DMS 273 (cell line): ENCODE measurements at regions not wholly inside any gene's neighbourhood (a gene's known extent, or its start where the extent isn't known, plus 50 kb on each side); places are given as distances from the start of the nearest gene placed in this dataset.
"Not testable (repeated sequence)": the region's sequence is repeated elsewhere in the genome, so short reads cannot be mapped to it uniquely, and the experiment has no call there.

ENCODE experiments used
- DNase-seq: peaks from one replicate; lab custom pipeline; 2025; ENCODE audit not compliant: unreplicated experiment; lab: John Stamatoyannopoulos, UW

- DNase-seq = no peak
Measured at GRCh38 chr2:77721593-77721992, 199.4 kb upstream of the LRRTM4 start.

- no peak for DNase-seq
Measured at GRCh38 chr2:77725045-77725444, 202.9 kb upstream of the LRRTM4 start.

GRCh38 chr2:77734662-77735340, 212.6 kb upstream of the LRRTM4 start:
- DNase-seq = not testable (repeated sequence)

- no peak for DNase-seq
Measured at GRCh38 chr2:77737236-77737635, 215.1 kb upstream of the LRRTM4 start.

- DNase-seq = no peak
Measured at GRCh38 chr2:77746780-77747179, 224.6 kb upstream of the LRRTM4 start.

- DNase-seq = not testable (repeated sequence)
Measured at GRCh38 chr2:77753710-77754345, 231.7 kb upstream of the LRRTM4 start.

GRCh38 chr2:77767388-77768076, 245.4 kb upstream of the LRRTM4 start:
- no peak for DNase-seq

- no peak for DNase-seq
Measured at GRCh38 chr2:77768508-77768907, 246.3 kb upstream of the LRRTM4 start.

GRCh38 chr2:77778917-77779316, 256.7 kb upstream of the LRRTM4 start:
- DNase-seq = peak; percentile 18

- not testable (repeated sequence) for DNase-seq
Measured at GRCh38 chr2:77793500-77793899, 271.3 kb upstream of the LRRTM4 start.

GRCh38 chr2:77796397-77796796, 274.2 kb upstream of the LRRTM4 start:
- DNase-seq = no peak

- no peak for DNase-seq
Measured at GRCh38 chr2:77797088-77797487, 274.9 kb upstream of the LRRTM4 start.

GRCh38 chr2:77800410-77800809, 278.2 kb upstream of the LRRTM4 start:
- DNase-seq = no peak

- no peak for DNase-seq
Measured at GRCh38 chr2:77807531-77808215, 285.5 kb upstream of the LRRTM4 start.

- no peak for DNase-seq
Measured at GRCh38 chr2:77808599-77808998, 286.4 kb upstream of the LRRTM4 start.

- no peak for DNase-seq
Measured at GRCh38 chr2:77813599-77813998, 291.4 kb upstream of the LRRTM4 start.

- no peak for DNase-seq
Measured at GRCh38 chr2:77816618-77817017, 294.4 kb upstream of the LRRTM4 start.

- no peak for DNase-seq
Measured at GRCh38 chr2:77818186-77818585, 296.0 kb upstream of the LRRTM4 start.

GRCh38 chr2:77823028-77823427, 300.9 kb upstream of the LRRTM4 start:
- no peak for DNase-seq

- DNase-seq = no peak
Measured at GRCh38 chr2:77831060-77831459, 308.9 kb upstream of the LRRTM4 start.

- no peak for DNase-seq
Measured at GRCh38 chr2:77831471-77831870, 309.3 kb upstream of the LRRTM4 start.

GRCh38 chr2:77831898-77832297, 309.7 kb upstream of the LRRTM4 start:
- DNase-seq = no peak
